Neuronal stem cell (in vitro differentiated cells): ENCODE measurements at regions not wholly inside any gene's neighbourhood (a gene's known extent, or its start where the extent isn't known, plus 50 kb on each side); places are given as distances from the start of the nearest gene placed in this dataset.
A peak's percentile ranks its signal among the peaks of the same experiment; 100 is the strongest.

Source experiments
- DNase-seq: peaks from one replicate; pipeline ENCODE4 v3.0.0-alpha.2; 2013; ENCODE audit warnings: low spot score
- H2AFZ ChIP-seq: one replicate; pipeline ENCODE4 v1.6.1; 2013; ENCODE audit warnings: mild to moderate bottlenecking, low read length, inconsistent platforms
- H2AK5ac ChIP-seq: 2 replicates; pipeline ENCODE4 v1.6.1; 2013; ENCODE audit warnings: low read depth, mild to moderate bottlenecking, inconsistent platforms, low read length, moderate library complexity, mixed read lengths
- H2BK120ac ChIP-seq: 2 replicates; pipeline ENCODE4 v1.6.1; 2013; ENCODE audit warnings: low read depth, mild to moderate bottlenecking, inconsistent platforms, low read length, moderate library complexity, mixed read lengths
- H2BK12ac ChIP-seq: one replicate; pipeline ENCODE4 v1.6.1; 2013; ENCODE audit warnings: low read length, inconsistent platforms
- H2BK15ac ChIP-seq: 2 replicates; pipeline ENCODE4 v1.6.1; 2013; ENCODE audit warnings: mild to moderate bottlenecking, low read length, inconsistent platforms, mixed read lengths
- H2BK5ac ChIP-seq: one replicate; pipeline ENCODE4 v1.6.1; 2013; ENCODE audit warnings: inconsistent platforms, mild to moderate bottlenecking, low read length, moderate library complexity
- H3K14ac ChIP-seq: one replicate; pipeline ENCODE4 v1.6.1; 2013; ENCODE audit warnings: low read length, inconsistent platforms
- H3K18ac ChIP-seq: 2 replicates; pipeline ENCODE4 v1.6.1; 2013; ENCODE audit warnings: low read length, inconsistent platforms
- H3K23ac ChIP-seq: 2 replicates; pipeline ENCODE4 v1.6.1; 2013; ENCODE audit warnings: low read depth, mild to moderate bottlenecking, mixed read lengths, low read length, inconsistent platforms; ENCODE audit not compliant: poor library complexity
- H3K27ac ChIP-seq: replicated peaks from 3 replicates; pipeline ENCODE4 v1.5.1; 2013; ENCODE audit warnings: low read length, inconsistent platforms
- H3K27me3 ChIP-seq, 3 experiments: 2 replicates each; pipeline ENCODE4 v1.6.1; 2013; ENCODE audit warnings: low read length in 3 of 3, mild to moderate bottlenecking in 2 of 3, inconsistent platforms in 1 of 3, low read depth in 1 of 3, mixed read lengths in 1 of 3, moderate library complexity in 1 of 3; ENCODE audit not compliant: control insufficient read depth in 3 of 3, insufficient read depth in 3 of 3
- H3K36me3 ChIP-seq, 2 donors: replicated peaks in 1 of 2; 2 replicates each; pipeline ENCODE4 v1.6.1; 2013; ENCODE audit warnings: low read length in 2 of 2; ENCODE audit not compliant: control insufficient read depth in 2 of 2, insufficient read depth in 2 of 2
- H3K4ac ChIP-seq: 2 replicates; pipeline ENCODE4 v1.6.1; 2013; ENCODE audit warnings: inconsistent platforms, mild to moderate bottlenecking, low read length, moderate library complexity
- H3K4me1 ChIP-seq, 2 donors: 1 replicate in 1 of 2; 2 replicates in 1 of 2; pipeline ENCODE4 v1.6.1; 2013; ENCODE audit warnings: low read length in 2 of 2, low read depth in 1 of 2; ENCODE audit not compliant: control insufficient read depth in 2 of 2, insufficient read depth in 1 of 2
- H3K4me2 ChIP-seq: one replicate; pipeline ENCODE4 v1.6.1; 2013; ENCODE audit warnings: mild to moderate bottlenecking, low read length, inconsistent platforms; ENCODE audit not compliant: insufficient read depth, poor library complexity, severe bottlenecking
- H3K4me3 ChIP-seq, 2 donors: 2 replicates each; pipeline ENCODE4 v1.5.1; 2013; ENCODE audit warnings: low read length in 2 of 2, mild to moderate bottlenecking in 2 of 2, inconsistent platforms in 1 of 2, moderate library complexity in 1 of 2
- H3K79me1 ChIP-seq: one replicate; pipeline ENCODE4 v1.6.1; 2013; ENCODE audit warnings: low read depth, mild to moderate bottlenecking, inconsistent platforms, low read length, moderate library complexity
- H3K9ac ChIP-seq: one replicate; pipeline ENCODE4 v1.6.1; 2013; ENCODE audit warnings: mild to moderate bottlenecking, low read depth, low read length, inconsistent platforms; ENCODE audit not compliant: poor library complexity
- H3K9me3 ChIP-seq, 2 donors: replicated peaks in 1 of 2; 2 replicates each; pipeline versions ENCODE3 to v1.6.1; 2013; ENCODE audit warnings: low read length in 2 of 2, mild to moderate bottlenecking in 2 of 2, inconsistent platforms in 1 of 2, low read depth in 1 of 2, mixed read lengths in 1 of 2, moderate library complexity in 1 of 2; ENCODE audit not compliant: control insufficient read depth in 2 of 2, insufficient read depth in 1 of 2
- H4K8ac ChIP-seq: one replicate; pipeline ENCODE4 v1.6.1; 2013; ENCODE audit warnings: low read depth, mild to moderate bottlenecking, inconsistent platforms, low read length, moderate library complexity
- H4K91ac ChIP-seq: one replicate; pipeline ENCODE4 v1.6.1; 2013; ENCODE audit warnings: low read length, low read depth, mild to moderate bottlenecking, inconsistent platforms; ENCODE audit not compliant: poor library complexity
- WGBS, 2 donors: extraction: QIAGEN DNeasy Blood & Tissue Kit; methylation state at CpG; one replicate each; pipeline ENCODE4 v1.1.7; 2013; ENCODE audit warnings: missing lambda C conversion rate in 2 of 2, mixed read lengths in 1 of 2; ENCODE audit not compliant: insufficient read length in 2 of 2, insufficient replicate concordance in 1 of 2; ENCODE audit errors: extremely low coverage in 2 of 2; 5-methylcytosine and 5-hydroxymethylcytosine counted together

DNA sequence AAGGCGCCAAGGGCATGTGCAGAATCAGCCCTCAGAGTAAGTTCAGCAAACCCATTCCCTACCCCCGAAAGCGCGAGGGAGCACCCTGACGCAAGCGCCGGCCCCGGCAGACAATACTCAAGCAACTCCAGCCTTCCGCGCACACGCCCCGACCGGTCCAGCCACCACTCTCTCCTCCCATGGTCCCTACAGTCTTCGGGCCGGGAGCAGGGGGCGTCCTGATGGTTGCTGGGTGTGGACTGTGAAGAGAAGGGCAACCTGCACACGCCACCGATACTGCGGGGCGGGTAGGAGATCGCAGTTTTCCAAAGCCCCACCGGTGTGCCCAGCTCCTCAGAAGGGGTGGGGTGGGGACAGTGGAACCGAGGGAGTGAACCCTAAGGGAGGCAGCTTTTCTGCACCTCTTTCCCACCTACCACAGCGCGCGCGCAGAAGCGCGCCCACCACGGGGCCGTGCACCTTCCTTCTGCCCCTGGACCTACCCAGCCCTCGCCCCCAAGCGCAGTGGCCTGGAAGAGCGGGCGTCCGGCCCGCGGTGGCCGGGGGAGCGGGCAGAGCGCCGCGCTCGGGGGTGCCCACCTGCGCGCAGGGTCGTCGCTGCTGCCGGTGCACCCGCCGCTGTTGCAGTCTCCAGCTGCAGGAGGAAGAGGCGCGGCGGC, 650.2 kb upstream of the DIPK2B start:
- no CpG with 5 or more reads among the region's 54 CpGs for whole genome bisulfite sequencing, 2 donors
- peak overlapping the region; percentile 31 for H3K23ac ChIP-seq
- H3K4me3 ChIP-seq, result peak overlapping the region; percentile 76 to 98
- peaks cover 3 to 29% of the 10 kb centered on the region in 2 donors for H3K36me3 ChIP-seq
- H3K4me2 ChIP-seq, result peak overlapping the region; percentile 57
- H3K18ac ChIP-seq, result peak overlapping the region; percentile 89
- no peak overlapping the region for H4K8ac ChIP-seq
- peak overlapping the region; percentile 80 for H3K9ac ChIP-seq
- H2BK15ac ChIP-seq, result no peak overlapping the region
- H2AK5ac ChIP-seq, result no peak overlapping the region
- H2BK5ac ChIP-seq, result peak overlapping the region; percentile 93
- no peaks in the 10 kb centered on the region for H3K27me3 ChIP-seq
- H2BK12ac ChIP-seq, result peak overlapping the region; percentile 22
- peaks cover 2 to 4% of the 10 kb centered on the region in 2 donors for H3K4me1 ChIP-seq
- H3K4ac ChIP-seq, result no peak overlapping the region
- no peak for DNase-seq
- H2AFZ ChIP-seq, result peak overlapping the region; percentile 93
- H4K91ac ChIP-seq, result no peak overlapping the region
- H3K9me3 ChIP-seq, result no peaks in the 10 kb centered on the region
- peaks cover 2% of the 10 kb centered on the region for H3K79me1 ChIP-seq
- H3K27ac ChIP-seq, result peak overlapping the region; percentile 66
- H3K14ac ChIP-seq, result no peak overlapping the region
- H2BK120ac ChIP-seq, result no peak overlapping the region

DNA sequence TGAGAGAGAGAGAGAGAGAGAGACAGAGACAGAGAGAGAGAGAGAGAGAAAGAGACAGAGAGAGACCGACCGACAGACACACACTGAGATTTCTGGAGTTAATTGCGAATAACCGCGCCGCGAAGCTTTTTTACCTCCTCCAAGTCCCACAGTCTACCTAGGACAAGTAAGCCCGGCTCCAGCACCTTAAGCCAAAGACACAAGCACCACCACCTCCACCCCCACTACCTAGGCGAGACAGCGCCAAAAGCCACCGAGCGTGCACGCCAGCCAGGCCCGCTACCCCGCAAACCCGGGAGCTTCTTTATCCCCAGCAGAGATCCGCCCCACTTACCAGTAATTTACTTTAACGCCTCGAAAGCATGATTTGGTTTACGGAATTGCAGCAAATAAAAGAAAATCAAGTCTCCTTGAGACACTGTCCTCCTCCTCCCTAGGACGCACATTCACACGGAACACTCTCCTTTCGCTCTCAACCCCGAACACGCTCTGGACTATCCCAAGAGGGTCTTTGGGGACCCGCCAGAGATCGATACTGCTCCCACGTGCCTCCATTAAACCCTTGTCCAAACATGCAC, 649.6 kb upstream of the DIPK2B start:
- Histone ChIP-seq H2BK12ac (no peak overlapping the region), H2AK5ac (no peak overlapping the region), H3K23ac (no peak overlapping the region), H3K9me3 (no peaks in the 10 kb centered on the region), H4K91ac (no peak overlapping the region), H2BK5ac (peak overlapping the region; percentile 93), H3K4me2 (peak overlapping the region; percentile 57), H3K27ac (peak overlapping the region; percentile 66), H3K27me3 (no peaks in the 10 kb centered on the region), H3K36me3 (peaks cover 3 to 35% of the 10 kb centered on the region in 2 donors), H2AFZ (peak overlapping the region; percentile 93), H3K4me1 (peaks cover 2 to 4% of the 10 kb centered on the region in 2 donors), H4K8ac (no peak overlapping the region), H2BK15ac (no peak overlapping the region), H2BK120ac (no peak overlapping the region), H3K14ac (no peak overlapping the region), H3K4me3 (peak overlapping the region; percentile 76 to 98), H3K18ac (peak overlapping the region; percentile 89), H3K9ac (peak overlapping the region; percentile 80), H3K79me1 (peaks cover 2% of the 10 kb centered on the region), H3K4ac (no peak overlapping the region)
- WGBS, 2 donors, result no CpG with 5 or more reads among the region's 28 CpGs
- no peak for DNase-seq

DNA sequence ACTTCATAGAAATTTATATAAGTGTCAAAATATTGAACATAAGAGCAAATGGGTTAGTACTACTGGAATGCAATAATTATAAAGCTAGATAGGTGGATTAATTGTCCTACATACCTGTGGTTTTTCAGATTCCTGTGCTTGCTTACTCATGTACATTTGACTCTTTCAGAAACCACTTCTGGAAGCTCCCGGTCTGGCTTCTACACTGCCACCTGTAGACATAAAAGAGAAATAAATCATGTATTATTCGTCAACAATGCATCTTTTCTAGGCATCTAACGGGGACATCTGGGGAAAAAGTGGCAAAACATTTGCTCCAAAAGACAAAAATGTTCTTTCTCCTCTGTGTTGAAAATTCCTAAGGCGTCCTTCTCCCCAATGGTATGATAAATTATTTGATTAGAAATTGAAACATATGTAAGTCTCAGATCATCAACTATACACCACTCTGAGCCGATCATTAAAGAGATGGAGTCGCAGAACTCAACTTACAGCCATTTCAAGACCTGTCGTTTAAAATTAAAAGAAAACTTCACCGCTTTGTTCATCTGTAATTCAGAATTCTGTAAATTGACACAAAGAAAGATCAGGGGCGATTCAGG, 648.7 kb upstream of the DIPK2B start:
- no peak overlapping the region for H2AK5ac ChIP-seq
- no peak overlapping the region for H2BK15ac ChIP-seq
- DNase-seq, result no peak
- H3K4me1 ChIP-seq, result peaks cover 2 to 4% of the 10 kb centered on the region in 2 donors
- no peak overlapping the region for H3K14ac ChIP-seq
- H4K8ac ChIP-seq, result no peak overlapping the region
- H3K4ac ChIP-seq, result no peak overlapping the region
- H4K91ac ChIP-seq, result no peak overlapping the region
- H3K4me2 ChIP-seq, result no peak overlapping the region
- peaks cover 0 to 4% of the 10 kb centered on the region in 2 donors for H3K9me3 ChIP-seq
- H2BK120ac ChIP-seq, result no peak overlapping the region
- no peak overlapping the region for H3K9ac ChIP-seq
- H2BK12ac ChIP-seq, result no peak overlapping the region
- no peak overlapping the region for H2BK5ac ChIP-seq
- H2AFZ ChIP-seq, result peak overlapping the region; percentile 23
- H3K23ac ChIP-seq, result no peak overlapping the region
- peak overlapping the region; percentile 66 to 76 for H3K4me3 ChIP-seq
- peaks cover 2% of the 10 kb centered on the region for H3K79me1 ChIP-seq
- H3K18ac ChIP-seq, result no peak overlapping the region
- H3K36me3 ChIP-seq, result peaks cover 3 to 43% of the 10 kb centered on the region in 2 donors
- no peak overlapping the region for H3K27ac ChIP-seq
- no CpG with 5 or more reads among the region's 9 CpGs for WGBS, 2 donors
- H3K27me3 ChIP-seq, result no peaks in the 10 kb centered on the region

- H2AFZ ChIP-seq, result no peak overlapping the region
- DNase-seq, result no peak
- H3K4me2 ChIP-seq, result no peak overlapping the region
- peaks cover 3 to 57% of the 10 kb centered on the region in 2 donors for H3K36me3 ChIP-seq
- no peak overlapping the region for H3K4ac ChIP-seq
- H4K91ac ChIP-seq, result no peak overlapping the region
- H2BK120ac ChIP-seq, result no peak overlapping the region
- no peak overlapping the region for H3K4me3 ChIP-seq
- H3K14ac ChIP-seq, result no peak overlapping the region
- no peak overlapping the region for H2BK5ac ChIP-seq
- H3K4me1 ChIP-seq, result peaks cover 0 to 3% of the 10 kb centered on the region in 2 donors
- no peaks in the 10 kb centered on the region for H3K27me3 ChIP-seq
- no peak overlapping the region for H3K9ac ChIP-seq
- no peak overlapping the region for H3K18ac ChIP-seq
- H2AK5ac ChIP-seq, result no peak overlapping the region
- H2BK15ac ChIP-seq, result no peak overlapping the region
- H3K23ac ChIP-seq, result no peak overlapping the region
- no peak overlapping the region for H2BK12ac ChIP-seq
- peaks cover 0 to 9% of the 10 kb centered on the region in 2 donors for H3K9me3 ChIP-seq
- H3K79me1 ChIP-seq, result peaks cover 2% of the 10 kb centered on the region
- no CpG with 5 or more reads among the region's 5 CpGs for WGBS, 2 donors
- no peak overlapping the region for H3K27ac ChIP-seq
- no peak overlapping the region for H4K8ac ChIP-seq
These were observed 647.3 kb upstream of the DIPK2B start for GRCh38 chrX:45847961-45848360.
